ENCODE measurements at regions not wholly inside any gene's neighbourhood (a gene's known extent, or its start where the extent isn't known, plus 50 kb on each side); places are given as distances from the start of the nearest gene placed in this dataset.

- Histone ChIP-seq H3K4me3 (no peak overlapping the region), H3K4me1 (replicated peaks in 1 of 2) (no peaks in the 10 kb centered on the region), H3K27ac (no peak overlapping the region)
- in situ Hi-C loops (cut with MboI; ENCODE audit: low pct_unique_long_range_greater_than_20kb in 2 of 9, low sequenced_read_pairs in 9 of 9, unreplicated experiment in 9 of 9): no loop called here
- peak in 2 of 8 experiments; percentile 27 to 68 for ATAC-seq (replicated peaks in 6 of 8)
- 6 to 90% (median 55%) methylated on average over 1 to 24 of the region's 81 CpGs; no CpG with 5 or more reads in 4 of the 10 experiments for WGBS, 10 experiments
Observed at GRCh38 chr7:56174875-56175760, 58.9 kb upstream of the NUPR2 start.

- ATAC-seq (replicated peaks in 6 of 8): no peak
- no peaks in the 10 kb centered on the region for H3K4me1 ChIP-seq (replicated peaks in 1 of 2)
- 80% methylated on average over 1 of the region's 36 CpGs; no CpG with 5 or more reads in 9 of the 10 experiments for WGBS, 10 experiments
- in situ Hi-C loops (cut with MboI; ENCODE audit: low pct_unique_long_range_greater_than_20kb in 2 of 9, low sequenced_read_pairs in 9 of 9, unreplicated experiment in 9 of 9): no loop called here
- no peak overlapping the region for H3K4me3 ChIP-seq
- H3K27ac ChIP-seq: no peak overlapping the region
Observed at GRCh38 chr7:56174346-56174874, 58.2 kb upstream of the NUPR2 start.
